ENCODE measurements at regions not wholly inside any gene's neighbourhood (a gene's known extent, or its start where the extent isn't known, plus 50 kb on each side); places are given as distances from the start of the nearest gene placed in this dataset.
"Not testable (repeated sequence)": the region's sequence is repeated elsewhere in the genome, so short reads cannot be mapped to it uniquely, and the experiment has no call there.

DNA sequence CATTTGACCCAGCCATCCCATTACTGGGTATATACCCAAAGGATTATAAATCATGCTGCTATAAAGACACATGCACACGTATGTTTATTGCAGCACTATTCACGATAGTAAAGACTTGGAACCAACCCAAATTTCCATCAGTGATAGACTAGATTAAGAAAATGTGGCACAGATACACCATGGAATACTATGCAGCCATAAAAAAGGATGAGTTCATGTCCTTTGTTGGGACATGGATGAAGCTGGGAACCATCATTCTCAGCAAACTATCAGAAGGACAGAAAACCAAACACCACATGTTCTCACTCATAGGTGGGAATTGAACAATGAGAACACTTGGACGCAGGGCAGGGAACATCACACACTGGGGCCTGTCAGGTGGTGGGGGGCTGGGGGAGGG, 153.4 kb upstream of the SPRY1 start:
- H3K36me3 ChIP-seq (ENCODE audit: control insufficient read depth, insufficient read depth, low read length); H2AK5ac ChIP-seq (ENCODE audit: low read depth, low read length); H2BK15ac ChIP-seq (ENCODE audit: low read depth, low read length); BruUV-seq (replicated peaks); H3K23ac ChIP-seq (ENCODE audit: low read depth, low read length); H3K9me1 ChIP-seq (ENCODE audit: insufficient read depth, low read length); dilution Hi-C loops (cut with HindIII; ENCODE audit: low sequenced_read_pairs, unreplicated experiment); H2AK9ac ChIP-seq (replicated peaks; ENCODE audit: low read depth, low read length, poor library complexity); H3K4ac ChIP-seq (ENCODE audit: low read depth, low read length); H3K56ac ChIP-seq (ENCODE audit: extremely low read depth, insufficient read depth, low read length); H2BK5ac ChIP-seq (ENCODE audit: low read depth, low read length, poor library complexity, severe bottlenecking); H3K79me1 ChIP-seq (ENCODE audit: low read depth in 1 of 2, low read length in 2 of 2); H2BK20ac ChIP-seq (ENCODE audit: low read depth, low read length); H3K18ac ChIP-seq (ENCODE audit: low read depth, low read length); H3K4me1 ChIP-seq (ENCODE audit: control insufficient read depth, insufficient read depth, low read length); in situ Hi-C loops (cut with MboI; ENCODE audit: low sequenced_read_pairs); CTCF ChIA-PET; H2BK120ac ChIP-seq (ENCODE audit: low read depth, low read length); H4K5ac ChIP-seq (ENCODE audit: low read depth, low read length); H3K4me3 ChIP-seq (ENCODE audit: insufficient read depth, low read depth, low read length); DNase-seq; POLR2A ChIA-PET (ENCODE audit: unreplicated experiment); H3K14ac ChIP-seq (replicated peaks; ENCODE audit: low read depth, low read length); H3K9ac ChIP-seq (ENCODE audit: low read depth, low read length); H2AFZ ChIP-seq (replicated peaks; ENCODE audit: low read length, poor library complexity); H3K27ac ChIP-seq (ENCODE audit: insufficient read depth, low read length); H3K4me2 ChIP-seq (ENCODE audit: low read depth, low read length); H4K8ac ChIP-seq (ENCODE audit: low read depth in 2 of 2, low read length in 2 of 2); H3K9me3 ChIP-seq (ENCODE audit: control insufficient read depth, insufficient read depth, low read length); H4K91ac ChIP-seq (ENCODE audit: insufficient read depth, low read depth, low read length); H3K27me3 ChIP-seq (ENCODE audit: control insufficient read depth, insufficient read depth, low read length); H4K20me1 ChIP-seq (ENCODE audit: insufficient read depth, low read length); ATAC-seq (ENCODE audit: low read depth): not testable (repeated sequence)
- intact Hi-C loops (cut with micrococcal nuclease): loop anchor here (10.0 kb wide), 1 partner anchor 422 kb away; no protein-coding TSS in a partner anchor
- no CpG with 5 or more reads among the region's 3 CpGs for WGBS, 2 experiments (ENCODE audit: extremely low coverage in 2 of 2, insufficient read length in 1 of 2)
